GM12878 (cell line): ENCODE measurements at regions not wholly inside any gene's neighbourhood (a gene's known extent, or its start where the extent isn't known, plus 50 kb on each side); places are given as distances from the start of the nearest gene placed in this dataset.

Source experiments
- ATAC-seq: fragments of 200-7000 bp; cut with Tn5 transposase; 3 replicates; pipeline ENCODE4 v1.9.1; 2020; ENCODE audit warnings: mild to moderate bottlenecking, moderate library complexity
- BruUV-seq: library from RNA; stranded (reverse); fragments of 400-500 nt; replicated peaks from 2 replicates; lab custom pipeline; 2021; lab: Mats Ljungman, UMichigan
- CTCF ChIA-PET: fragments of 300-600 bp; sonication (Branson Sonifier 250); formaldehyde crosslinking; extraction: SDS; loops from one replicate; lab custom pipeline; 2021; ENCODE audit warnings: inconsistent platforms; lab: Yijun Ruan, JAX
- POLR2A ChIA-PET: fragments of 350-600 bp; formaldehyde crosslinking; extraction: SDS; loops from one replicate; lab custom pipeline; 2021; ENCODE audit warnings: inconsistent platforms; lab: Charles Lee
- RAD21 ChIA-PET: fragments of 300-600 bp; sonication (Branson Sonifier 250); formaldehyde crosslinking; loops from one replicate; lab custom pipeline; 2023; ENCODE audit warnings: antibody characterized with exemption; ENCODE audit not compliant: unreplicated experiment; lab: Charles Lee
- SMC1A ChIA-PET: fragments of 300-600 bp; sonication (Branson Sonifier 250); formaldehyde crosslinking; loops from one replicate; lab custom pipeline; 2023; ENCODE audit not compliant: unreplicated experiment, uncharacterized antibody; lab: Charles Lee
- DNase-seq: peaks from one replicate; pipeline ENCODE4 v3.0.0-alpha.2; 2011; ENCODE audit warnings: low read depth, low spot score
- FAIRE-seq: peaks from 3 replicates; lab custom pipeline; 2011; peaks lifted over from hg19 to GRCh38; lab: Jason Lieb, UNC
- H2AFZ ChIP-seq: 2 replicates; pipeline ENCODE4 v1.6.0; 2011; ENCODE audit warnings: low read depth, low read length, control low read depth; ENCODE audit not compliant: control insufficient read depth
- H3K27ac ChIP-seq: 2 replicates; pipeline ENCODE4 v1.5.1; 2011; ENCODE audit warnings: control low read depth; ENCODE audit not compliant: control insufficient read depth, insufficient read depth
- H3K27me3 ChIP-seq, 2 experiments: replicated peaks in 1 of 2; 2 replicates each; pipeline versions ENCODE4 v1.6.0 to v1.6.1; 2011; ENCODE audit warnings: low read length in 1 of 2; ENCODE audit not compliant: control insufficient read depth in 2 of 2, insufficient read depth in 2 of 2
- H3K36me3 ChIP-seq, 2 experiments: 2 replicates each; pipeline ENCODE4 v1.5.1; 2011; ENCODE audit warnings: low read length in 1 of 2; ENCODE audit not compliant: control insufficient read depth in 2 of 2, insufficient read depth in 2 of 2
- H3K4me1 ChIP-seq: 2 replicates; pipeline ENCODE4 v1.6.1; 2011; ENCODE audit warnings: mild to moderate bottlenecking, low read length, moderate library complexity, mixed read lengths; ENCODE audit not compliant: control insufficient read depth, insufficient read depth
- H3K4me2 ChIP-seq: 2 replicates; pipeline ENCODE4 v1.6.0; 2011; ENCODE audit warnings: control low read depth; ENCODE audit not compliant: control insufficient read depth, insufficient read depth
- H3K4me3 ChIP-seq: fragments of 200-600 bp; sonication (generic); 2 replicates; pipeline ENCODE4 v1.5.1; 2016
- H3K79me2 ChIP-seq: 2 replicates; pipeline ENCODE4 v1.6.0; 2011; ENCODE audit warnings: low read length; ENCODE audit not compliant: control insufficient read depth, insufficient read depth
- H3K9ac ChIP-seq: 2 replicates; pipeline ENCODE4 v1.8.0; 2011; ENCODE audit warnings: low read length, control low read depth, mixed read lengths; ENCODE audit not compliant: control insufficient read depth, insufficient read depth
- H3K9me3 ChIP-seq: replicated peaks from 3 replicates; pipeline ENCODE4 v1.5.1; 2011; ENCODE audit warnings: mild to moderate bottlenecking, low read length; ENCODE audit not compliant: control insufficient read depth, insufficient read depth
- H4K20me1 ChIP-seq: 2 replicates; pipeline ENCODE4 v1.6.0; 2011; ENCODE audit not compliant: control insufficient read depth, insufficient read depth
- CHD1 ChIP-seq: IDR thresholded peaks from 2 replicates; pipeline ENCODE4 v1.6.1; 2012; ENCODE audit warnings: low read depth, low read length, improper control_type of control experiment
- EGR1 ChIP-seq, 2 experiments: IDR thresholded peaks; 1 replicate in 1 of 2; 2 replicates in 1 of 2; pipeline ENCODE4 v1.6.1; 2011 to 2012; ENCODE audit warnings: low read depth in 2 of 2, low read length in 2 of 2, borderline replicate concordance in 1 of 2, mild to moderate bottlenecking in 1 of 2, moderate library complexity in 1 of 2
- EP300 ChIP-seq, 2 experiments: fragments of 150-350 bp in 1 of 2; IDR thresholded peaks; 2 replicates each; pipeline ENCODE4 v1.6.1; 2011 to 2012; ENCODE audit warnings: low read depth in 2 of 2, low read length in 2 of 2, borderline replicate concordance in 1 of 2, improper control_type of control experiment in 1 of 2, inconsistent platforms in 1 of 2; ENCODE audit not compliant: control insufficient read depth in 1 of 2
- IRF4 ChIP-seq: IDR thresholded peaks from 2 replicates; pipeline ENCODE4 v1.6.1; 2011; ENCODE audit warnings: low read depth, low read length
- LARP7 ChIP-seq: fragments of 450-650 bp; IDR thresholded peaks from 2 replicates; pipeline ENCODE4 v1.6.1; 2017; ENCODE audit warnings: mild to moderate bottlenecking
- PBX3 ChIP-seq: IDR thresholded peaks from 2 replicates; pipeline ENCODE4 v1.6.1; 2011; ENCODE audit warnings: mild to moderate bottlenecking, low read depth, low read length, moderate library complexity; ENCODE audit not compliant: insufficient replicate concordance
- RB1 ChIP-seq: fragments of 450-650 bp; formaldehyde crosslinking; IDR thresholded peaks from 2 replicates; pipeline ENCODE4 v1.6.1; 2017; ENCODE audit warnings: mild to moderate bottlenecking, borderline replicate concordance
- SKIL ChIP-seq: fragments of 450-650 bp; IDR thresholded peaks from 2 replicates; pipeline ENCODE4 v1.6.1; 2017; ENCODE audit warnings: mild to moderate bottlenecking, low read depth, inconsistent platforms; ENCODE audit not compliant: poor library complexity, severe bottlenecking
- STAT3 ChIP-seq: IDR thresholded peaks from 2 replicates; pipeline ENCODE4 v1.6.1; 2011; ENCODE audit warnings: low read depth, low read length, improper control_type of control experiment
- SUPT20H ChIP-seq: IDR thresholded peaks from 2 replicates; pipeline ENCODE4 v1.6.1; 2011; ENCODE audit warnings: low read depth, mild to moderate bottlenecking, low read length, moderate library complexity, borderline replicate concordance; ENCODE audit not compliant: control insufficient read depth
- WGBS: methylation state at CpG from one replicate; pipeline ENCODE4 v1.1.6; 2016; ENCODE audit warnings: low lambda C conversion rate; ENCODE audit not compliant: insufficient replicate concordance, insufficient coverage; ENCODE audit errors: missing lambda C conversion rate; 5-methylcytosine and 5-hydroxymethylcytosine counted together
- in situ Hi-C: fragments of 300-500 bp; cut with MboI; formaldehyde crosslinking; loops from 9 replicates; pipeline ENCODE4 v1.14.3; 2018; ENCODE audit warnings: mixed read lengths
- intact Hi-C: fragments of 100-400 bp; cut with micrococcal nuclease; formaldehyde crosslinking; loops from one replicate; pipeline ENCODE4 v1.14.2; 2022; ENCODE audit not compliant: unreplicated experiment

DNA sequence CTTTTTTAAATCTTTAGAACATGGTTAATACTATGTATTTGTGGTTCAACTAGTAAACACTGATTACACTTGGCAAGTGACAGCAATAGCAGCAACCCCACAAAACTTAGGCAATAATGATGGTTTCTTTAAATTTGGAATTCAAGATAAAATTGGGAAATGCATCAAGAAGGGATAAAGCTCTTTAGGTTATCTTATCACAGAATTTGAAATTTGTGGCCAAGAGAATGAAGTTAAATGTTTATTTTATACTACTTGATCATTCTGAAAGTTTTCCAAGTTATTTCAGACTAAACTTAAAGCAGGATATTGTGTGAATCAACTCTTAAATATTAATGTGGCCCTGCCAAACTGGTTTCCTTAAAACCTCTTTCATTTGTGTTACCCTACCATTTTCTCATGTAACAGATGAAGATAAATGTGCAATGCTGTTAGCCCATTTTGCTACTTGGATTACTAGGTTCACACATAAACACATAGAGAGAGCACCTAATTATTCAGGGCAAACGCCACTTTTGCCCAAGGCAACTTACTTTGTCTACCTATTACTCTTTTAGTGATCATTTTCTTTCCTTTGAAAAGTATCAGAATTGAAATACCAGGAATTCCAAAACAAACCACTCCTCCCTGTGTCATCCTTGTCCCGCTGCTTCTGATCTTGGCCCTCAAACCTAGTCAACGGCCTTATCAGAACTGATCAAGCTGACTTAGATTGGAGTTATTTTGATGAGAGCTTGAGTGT lies 186.7 kb upstream of the TENT5A start:
- RAD21 ChIA-PET, result interaction anchor here (0.8 to 3.5 kb wide), 10 partner anchors 11 to 243 kb away, joined by 3 to 20 read pairs (median 4); no protein-coding TSS in a partner anchor
- no peaks in the 10 kb centered on the region for H3K27me3 ChIP-seq
- H3K36me3 ChIP-seq, result no peaks in the 10 kb centered on the region
- TF ChIP-seq EP300 (IDR thresholded peaks at IDR 0.05; ENCODE audit: borderline replicate concordance in 1 of 2, control insufficient read depth in 1 of 2, low read depth in 2 of 2, low read length in 2 of 2), result no peak
- no peak for TF ChIP-seq STAT3
- no peak for TF ChIP-seq IRF4
- TF ChIP-seq RB1, result no peak
- TF ChIP-seq SKIL, result no peak
- TF ChIP-seq LARP7, result no peak
- TF ChIP-seq SUPT20H, result no peak
- TF ChIP-seq EGR1 (IDR thresholded peaks at IDR 0.05; ENCODE audit: borderline replicate concordance in 1 of 2, low read depth in 2 of 2, low read length in 2 of 2), result no peak
- no peak for TF ChIP-seq CHD1
- no peak for TF ChIP-seq PBX3
- no peak overlapping the region for H3K9ac ChIP-seq
- DNase-seq (no peak), FAIRE-seq (no peak), ATAC-seq (no peak)
- no peak overlapping the region for H2AFZ ChIP-seq
- POLR2A ChIA-PET, result interaction anchor here (1.2 to 5.1 kb wide), 4 partner anchors 8 to 32 kb away, joined by 3 to 25 read pairs (median 10); no protein-coding TSS in a partner anchor
- no peaks in the 10 kb centered on the region for H3K79me2 ChIP-seq
- SMC1A ChIA-PET, result interaction anchor here (0.6 to 5.6 kb wide), 19 partner anchors 9 to 1303 kb away, joined by 3 to 63 read pairs (median 4); no protein-coding TSS in a partner anchor
- no peaks in the 10 kb centered on the region for H3K4me1 ChIP-seq
- in situ Hi-C loops (no loop called here), intact Hi-C loops (no loop called here)
- CTCF ChIA-PET, result interaction anchor here (1.0 to 4.5 kb wide), 6 partner anchors 8 to 40 kb away, joined by 3 to 14 read pairs (median 5); no protein-coding TSS in a partner anchor
- no peak overlapping the region for H3K4me3 ChIP-seq
- H3K27ac ChIP-seq, result no peak overlapping the region
- no TSS peak for BruUV-seq
- H3K4me2 ChIP-seq, result no peak overlapping the region
- no peaks in the 10 kb centered on the region for H3K9me3 ChIP-seq
- H4K20me1 ChIP-seq, result no peaks in the 10 kb centered on the region
- WGBS, result 5% methylated on average over 3 of the region's 3 CpGs
